ENCODE measurements at regions not wholly inside any gene's neighbourhood (a gene's known extent, or its start where the extent isn't known, plus 50 kb on each side); places are given as distances from the start of the nearest gene placed in this dataset.
A peak's percentile ranks its signal among the peaks of the same experiment; 100 is the strongest.

DNA sequence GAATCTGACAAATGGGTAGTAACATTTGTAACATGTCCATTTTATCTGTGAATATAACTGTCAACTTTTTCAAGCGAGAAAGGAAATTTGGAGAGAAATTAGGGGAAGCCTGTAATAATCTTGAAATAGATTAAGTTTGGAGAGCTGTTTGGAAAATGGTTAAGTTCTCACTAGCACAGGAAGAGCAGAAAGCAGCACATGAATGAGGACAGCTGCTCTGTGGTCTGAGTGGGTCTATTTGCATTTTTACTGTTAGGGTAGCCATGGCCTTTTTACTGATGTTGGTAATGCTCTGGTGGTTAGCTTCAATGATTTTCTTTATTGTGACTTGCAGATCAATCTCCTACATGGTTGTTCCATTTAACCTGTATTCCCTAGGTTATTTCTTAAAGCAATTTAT, 144.5 kb upstream of the GDNF start:
- no peak for TF ChIP-seq EZH2phosphoT487 (IDR thresholded peaks at IDR 0.05; ENCODE audit: unreplicated experiment)
- TF ChIP-seq STAT1 (IDR thresholded peaks at IDR 0.05; ENCODE audit: unreplicated experiment), result no peak
- TF ChIP-seq, protein P1, sequence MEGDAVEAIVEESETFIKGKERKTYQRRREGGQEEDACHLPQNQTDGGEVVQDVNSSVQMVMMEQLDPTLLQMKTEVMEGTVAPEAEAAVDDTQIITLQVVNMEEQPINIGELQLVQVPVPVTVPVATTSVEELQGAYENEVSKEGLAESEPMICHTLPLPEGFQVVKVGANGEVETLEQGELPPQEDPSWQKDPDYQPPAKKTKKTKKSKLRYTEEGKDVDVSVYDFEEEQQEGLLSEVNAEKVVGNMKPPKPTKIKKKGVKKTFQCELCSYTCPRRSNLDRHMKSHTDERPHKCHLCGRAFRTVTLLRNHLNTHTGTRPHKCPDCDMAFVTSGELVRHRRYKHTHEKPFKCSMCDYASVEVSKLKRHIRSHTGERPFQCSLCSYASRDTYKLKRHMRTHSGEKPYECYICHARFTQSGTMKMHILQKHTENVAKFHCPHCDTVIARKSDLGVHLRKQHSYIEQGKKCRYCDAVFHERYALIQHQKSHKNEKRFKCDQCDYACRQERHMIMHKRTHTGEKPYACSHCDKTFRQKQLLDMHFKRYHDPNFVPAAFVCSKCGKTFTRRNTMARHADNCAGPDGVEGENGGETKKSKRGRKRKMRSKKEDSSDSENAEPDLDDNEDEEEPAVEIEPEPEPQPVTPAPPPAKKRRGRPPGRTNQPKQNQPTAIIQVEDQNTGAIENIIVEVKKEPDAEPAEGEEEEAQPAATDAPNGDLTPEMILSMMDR (conservative IDR thresholded peaks at IDR 0.05; ENCODE audit: low read depth in 2 of 2), result no peak
- TF ChIP-seq ZNF331 (CRISPR knock-in tag; IDR thresholded peaks at IDR 0.05; ENCODE audit: low read depth), result no peak
- TF ChIP-seq ZNF114 (CRISPR knock-in tag; IDR thresholded peaks at IDR 0.05), result no peak
- no peak for TF ChIP-seq NANOG (IDR thresholded peaks at IDR 0.05; ENCODE audit: borderline replicate concordance)
- TF ChIP-seq CREB1 (CRISPR knock-in tag; IDR thresholded peaks at IDR 0.05; ENCODE audit: low read depth), result no peak
- no peak for TF ChIP-seq REST (IDR thresholded peaks at IDR 0.05; ENCODE audit: unreplicated experiment)
- TF ChIP-seq ETS1 (IDR thresholded peaks at IDR 0.05), result no peak
- H3F3A ChIP-seq (replicated peaks; ENCODE audit: low read depth), result no peaks in the 10 kb centered on the region
- H3K4me2 ChIP-seq, result no peak overlapping the region
- no peak overlapping the region for H3K27ac Mint-ChIP-seq
- H3K36me3 ChIP-seq (ENCODE audit: insufficient read depth), result no peaks in the 10 kb centered on the region
- peaks cover 6% of the 10 kb centered on the region for H3K4me1 ChIP-seq (ENCODE audit: insufficient read depth)
- peaks cover 4% of the 10 kb centered on the region; the same call in 1 of the 2 replicates for H3K9me2 ChIP-seq (ENCODE audit: insufficient read depth)
- no peaks in the 10 kb centered on the region for H3K79me2 ChIP-seq (replicated peaks; ENCODE audit: insufficient read depth)
- no peak overlapping the region for H3K27ac ChIP-seq (ENCODE audit: low read depth)
- 0 out of 3 replicates have a peak, but pooled peaks cover 3% of the 10 kb centered on the region for H3K36me3 Mint-ChIP-seq (ENCODE audit: low read depth)
- peaks cover 10% of the 10 kb centered on the region for H3K4me1 Mint-ChIP-seq
- H3K4me3 ChIP-seq, result no peak overlapping the region
- no peaks in the 10 kb centered on the region for H3K27me3 Mint-ChIP-seq (ENCODE audit: insufficient read depth, low read depth, poor library complexity)
- ATAC-seq (no peak), DNase-seq (ENCODE audit: low spot score) (no peak)
- H3K9me3 Mint-ChIP-seq, result peaks cover 11% of the 10 kb centered on the region; the same call in 2 of the 3 replicates
- no peaks in the 10 kb centered on the region for H3K27me3 ChIP-seq (ENCODE audit: insufficient read depth)
- H3K4me3 Mint-ChIP-seq, result no peak overlapping the region
- H4K20me1 ChIP-seq (replicated peaks; ENCODE audit: insufficient read depth), result no peaks in the 10 kb centered on the region
- H2AFZ ChIP-seq, result peak overlapping the region; percentile 53; the same call in 1 of the 2 replicates

DNA sequence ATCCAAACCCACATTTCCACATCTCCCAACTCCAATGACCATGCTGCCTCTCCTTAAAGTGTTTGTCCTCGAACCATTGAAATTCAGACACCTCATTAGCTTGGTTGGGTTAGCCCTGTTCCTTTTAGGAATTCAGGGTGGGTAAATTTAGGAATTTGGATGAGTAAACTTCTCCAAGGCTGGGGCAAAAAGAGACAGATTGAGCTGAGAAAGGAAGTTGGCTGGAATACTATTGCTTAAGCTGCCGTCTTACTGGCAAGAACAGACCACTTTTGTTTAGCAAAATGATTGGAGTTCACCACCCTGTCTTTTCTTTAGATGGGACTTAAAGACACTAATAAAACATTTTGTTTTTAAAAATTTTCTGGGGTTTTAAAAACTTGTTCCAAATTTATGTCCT, 143.6 kb upstream of the GDNF start:
- H4K20me1 ChIP-seq (replicated peaks; ENCODE audit: insufficient read depth), result no peaks in the 10 kb centered on the region
- Mint-ChIP-seq H3K4me3 (no peak overlapping the region), H3K36me3 (ENCODE audit: low read depth) (0 out of 3 replicates have a peak, but pooled peaks cover 3% of the 10 kb centered on the region), H3K9me3 (peaks cover 11% of the 10 kb centered on the region; the same call in 2 of the 3 replicates), H3K4me1 (peaks cover 10% of the 10 kb centered on the region), H3K27ac (no peak overlapping the region), H3K27me3 (ENCODE audit: insufficient read depth, low read depth, poor library complexity) (no peaks in the 10 kb centered on the region)
- no peaks in the 10 kb centered on the region for H3K36me3 ChIP-seq (ENCODE audit: insufficient read depth)
- no peaks in the 10 kb centered on the region for H3K79me2 ChIP-seq (replicated peaks; ENCODE audit: insufficient read depth)
- no peak overlapping the region for H3K4me3 ChIP-seq
- H2AFZ ChIP-seq, result no peak overlapping the region; the same call in 1 of the 2 replicates
- DNase-seq (ENCODE audit: low spot score), result no peak
- peaks cover 6% of the 10 kb centered on the region for H3K4me1 ChIP-seq (ENCODE audit: insufficient read depth)
- no peaks in the 10 kb centered on the region for H3F3A ChIP-seq (replicated peaks; ENCODE audit: low read depth)
- no peak for ATAC-seq
- peaks cover 4% of the 10 kb centered on the region; the same call in 1 of the 2 replicates for H3K9me2 ChIP-seq (ENCODE audit: insufficient read depth)
- H3K4me2 ChIP-seq, result no peak overlapping the region
- H3K27ac ChIP-seq (ENCODE audit: low read depth), result no peak overlapping the region
- no peaks in the 10 kb centered on the region for H3K27me3 ChIP-seq (ENCODE audit: insufficient read depth)
- TF ChIP-seq ETS1 (IDR thresholded peaks at IDR 0.05) (no peak), EZH2phosphoT487 (IDR thresholded peaks at IDR 0.05; ENCODE audit: unreplicated experiment) (no peak)
